ENCODE measurements at regions not wholly inside any gene's neighbourhood (a gene's known extent, or its start where the extent isn't known, plus 50 kb on each side); places are given as distances from the start of the nearest gene placed in this dataset.

- Histone ChIP-seq H3K27ac (ENCODE audit: low read length in 2 of 2) (no peak overlapping the region), H3K36me3 (replicated peaks in 1 of 2; ENCODE audit: control extremely low read depth in 1 of 2, control insufficient read depth in 1 of 2, extremely low read depth in 1 of 2, insufficient read depth in 2 of 2, low read length in 1 of 2) (no peaks in the 10 kb centered on the region), H3K79me2 (ENCODE audit: control insufficient read depth, insufficient read depth, low read length) (no peaks in the 10 kb centered on the region), H3K27me3 (replicated peaks in 1 of 4; ENCODE audit: control extremely low read depth in 1 of 4, control insufficient read depth in 3 of 4, insufficient read depth in 4 of 4, low read length in 3 of 4) (no peaks in the 10 kb centered on the region), H3K9ac (ENCODE audit: low read length) (no peak overlapping the region), H3K4me3 (ENCODE audit: control extremely low read depth in 1 of 5, extremely low read depth in 1 of 5, insufficient read depth in 1 of 5, low read depth in 2 of 5, low read length in 4 of 5) (no peak overlapping the region), H3K9me3 (ENCODE audit: control extremely low read depth in 1 of 3, control insufficient read depth in 2 of 3, insufficient read depth in 1 of 3, low read length in 2 of 3) (peaks cover 0 to 23% (median 0%) of the 10 kb centered on the region in 3 donors), H4K20me1 (ENCODE audit: control insufficient read depth, insufficient read depth, low read length, poor library complexity, severe bottlenecking) (no peaks in the 10 kb centered on the region), H3K4me2 (replicated peaks; ENCODE audit: low read depth, low read length, poor library complexity, severe bottlenecking) (no peak overlapping the region), H3K4me1 (ENCODE audit: control insufficient read depth in 2 of 2, insufficient read depth in 2 of 2, low read length in 2 of 2) (no peaks in the 10 kb centered on the region), H2AFZ (ENCODE audit: insufficient read depth, low read depth, low read length, poor library complexity, severe bottlenecking) (no peak overlapping the region)
- 57% methylated on average over 8 of the region's 16 CpGs for WGBS (ENCODE audit: insufficient coverage)
- H3K27ac Mint-ChIP-seq = no peak overlapping the region
- intact Hi-C loops (cut with micrococcal nuclease) = no loop called here
- peaks cover 16% of the 10 kb centered on the region for H3K27me3 Mint-ChIP-seq
- H3K4me1 Mint-ChIP-seq = no peaks in the 10 kb centered on the region
- no peaks in the 10 kb centered on the region for H3K9me3 Mint-ChIP-seq (ENCODE audit: insufficient read depth)
- TF ChIP-seq EZH2 (IDR thresholded peaks at IDR 0.05; ENCODE audit: borderline replicate concordance, insufficient read depth, low read depth, low read length, poor library complexity, severe bottlenecking) = no peak
- TF ChIP-seq CTCF (IDR thresholded peaks at IDR 0.05) = no peak
- POLR2A ChIA-PET = no interaction called here
- ATAC-seq (ENCODE audit: low read depth) (no peak), DNase-seq (no peak)
- CTCF ChIA-PET = no interaction called here
- no peak overlapping the region for H3K4me3 Mint-ChIP-seq
Observed at GRCh38 chr22:47600791-47601625, 838.6 kb downstream of the TBC1D22A start.

GRCh38 chr22:47600281-47600680 is 837.8 kb downstream of the TBC1D22A start:
- ChIA-PET CTCF (no interaction called here), POLR2A (no interaction called here)
- TF ChIP-seq CTCF (IDR thresholded peaks at IDR 0.05) (no peak), EZH2 (IDR thresholded peaks at IDR 0.05; ENCODE audit: borderline replicate concordance, insufficient read depth, low read depth, low read length, poor library complexity, severe bottlenecking) (no peak)
- no peak overlapping the region for H2AFZ ChIP-seq (ENCODE audit: insufficient read depth, low read depth, low read length, poor library complexity, severe bottlenecking)
- Mint-ChIP-seq H3K4me1 (no peaks in the 10 kb centered on the region), H3K27ac (no peak overlapping the region), H3K27me3 (peaks cover 16% of the 10 kb centered on the region), H3K4me3 (no peak overlapping the region), H3K9me3 (ENCODE audit: insufficient read depth) (no peaks in the 10 kb centered on the region)
- ATAC-seq (ENCODE audit: low read depth) (no peak), DNase-seq (no peak)
- no CpG with 5 or more reads among the region's 11 CpGs for WGBS (ENCODE audit: insufficient coverage)
- intact Hi-C loops (cut with micrococcal nuclease) = no loop called here
- no peaks in the 10 kb centered on the region for H3K79me2 ChIP-seq (ENCODE audit: control insufficient read depth, insufficient read depth, low read length)
- no peak overlapping the region for H3K27ac ChIP-seq (ENCODE audit: low read length in 2 of 2)
- no peak overlapping the region for H3K4me2 ChIP-seq (replicated peaks; ENCODE audit: low read depth, low read length, poor library complexity, severe bottlenecking)
- no peak overlapping the region for H3K9ac ChIP-seq (ENCODE audit: low read length)
- H3K27me3 ChIP-seq (replicated peaks in 1 of 4; ENCODE audit: control extremely low read depth in 1 of 4, control insufficient read depth in 3 of 4, insufficient read depth in 4 of 4, low read length in 3 of 4) = no peaks in the 10 kb centered on the region
- no peaks in the 10 kb centered on the region for H4K20me1 ChIP-seq (ENCODE audit: control insufficient read depth, insufficient read depth, low read length, poor library complexity, severe bottlenecking)
- no peak overlapping the region for H3K4me3 ChIP-seq (ENCODE audit: control extremely low read depth in 1 of 5, extremely low read depth in 1 of 5, insufficient read depth in 1 of 5, low read depth in 2 of 5, low read length in 4 of 5)
- peaks cover 0 to 17% (median 0%) of the 10 kb centered on the region in 3 donors for H3K9me3 ChIP-seq (ENCODE audit: control extremely low read depth in 1 of 3, control insufficient read depth in 2 of 3, insufficient read depth in 1 of 3, low read length in 2 of 3)
- no peaks in the 10 kb centered on the region for H3K4me1 ChIP-seq (ENCODE audit: control insufficient read depth in 2 of 2, insufficient read depth in 2 of 2, low read length in 2 of 2)
- no peaks in the 10 kb centered on the region for H3K36me3 ChIP-seq (replicated peaks in 1 of 2; ENCODE audit: control extremely low read depth in 1 of 2, control insufficient read depth in 1 of 2, extremely low read depth in 1 of 2, insufficient read depth in 2 of 2, low read length in 1 of 2)
